Bronchial epithelial cell (primary cell): ENCODE measurements at regions not wholly inside any gene's neighbourhood (a gene's known extent, or its start where the extent isn't known, plus 50 kb on each side); places are given as distances from the start of the nearest gene placed in this dataset.

Experiments
- DNase-seq: peaks from one replicate; pipeline ENCODE4 v3.0.0-alpha.2; 2010; ENCODE audit warnings: low read depth
- FAIRE-seq: peaks from 2 replicates; lab custom pipeline; 2011; peaks lifted over from hg19 to GRCh38; lab: Jason Lieb, UNC
- H3K27me3 ChIP-seq: 2 replicates; pipeline ENCODE4 v1.5.1; 2011; ENCODE audit warnings: low read length; ENCODE audit not compliant: control insufficient read depth, insufficient read depth
- H3K36me3 ChIP-seq: 2 replicates; pipeline ENCODE4 v1.5.1; 2011; ENCODE audit warnings: low read length; ENCODE audit not compliant: control insufficient read depth, insufficient read depth
- H3K4me3 ChIP-seq: 2 replicates; pipeline ENCODE4 v1.5.1; 2011; ENCODE audit warnings: mild to moderate bottlenecking, low read depth, low read length, control low read depth
- TF ChIP-seq, protein P1 (sequence below): IDR thresholded peaks from 2 replicates; pipeline ENCODE4 v1.5.1; 2011; ENCODE audit warnings: mild to moderate bottlenecking, moderate library complexity, low read length, control low read depth, inconsistent platforms; ENCODE audit not compliant: insufficient read depth, severe bottlenecking

DNA sequence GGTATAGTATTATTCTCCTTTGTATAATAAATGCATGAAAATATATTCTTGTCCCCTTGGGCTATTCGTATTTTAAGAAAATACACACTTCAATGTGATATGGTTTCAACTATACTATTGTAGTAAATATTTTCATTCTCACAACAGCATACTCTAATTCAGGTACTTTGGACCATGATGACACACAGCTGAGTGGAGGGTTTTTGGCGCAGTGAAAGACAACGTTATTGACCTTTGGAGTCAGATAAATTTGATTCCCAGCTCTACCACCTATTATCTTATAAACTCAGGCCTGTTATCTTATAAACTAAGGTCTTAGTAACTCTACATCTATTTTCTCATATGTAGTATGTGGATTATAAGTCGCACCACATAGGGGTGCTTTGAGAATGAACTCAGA is 895.9 kb upstream of the DDX18 start:
- TF ChIP-seq, protein P1, sequence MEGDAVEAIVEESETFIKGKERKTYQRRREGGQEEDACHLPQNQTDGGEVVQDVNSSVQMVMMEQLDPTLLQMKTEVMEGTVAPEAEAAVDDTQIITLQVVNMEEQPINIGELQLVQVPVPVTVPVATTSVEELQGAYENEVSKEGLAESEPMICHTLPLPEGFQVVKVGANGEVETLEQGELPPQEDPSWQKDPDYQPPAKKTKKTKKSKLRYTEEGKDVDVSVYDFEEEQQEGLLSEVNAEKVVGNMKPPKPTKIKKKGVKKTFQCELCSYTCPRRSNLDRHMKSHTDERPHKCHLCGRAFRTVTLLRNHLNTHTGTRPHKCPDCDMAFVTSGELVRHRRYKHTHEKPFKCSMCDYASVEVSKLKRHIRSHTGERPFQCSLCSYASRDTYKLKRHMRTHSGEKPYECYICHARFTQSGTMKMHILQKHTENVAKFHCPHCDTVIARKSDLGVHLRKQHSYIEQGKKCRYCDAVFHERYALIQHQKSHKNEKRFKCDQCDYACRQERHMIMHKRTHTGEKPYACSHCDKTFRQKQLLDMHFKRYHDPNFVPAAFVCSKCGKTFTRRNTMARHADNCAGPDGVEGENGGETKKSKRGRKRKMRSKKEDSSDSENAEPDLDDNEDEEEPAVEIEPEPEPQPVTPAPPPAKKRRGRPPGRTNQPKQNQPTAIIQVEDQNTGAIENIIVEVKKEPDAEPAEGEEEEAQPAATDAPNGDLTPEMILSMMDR, result no peak
- FAIRE-seq, result no peak
- Histone ChIP-seq H3K36me3 (no peaks in the 10 kb centered on the region), H3K4me3 (no peak overlapping the region), H3K27me3 (no peaks in the 10 kb centered on the region)
- no peak for DNase-seq

DNA sequence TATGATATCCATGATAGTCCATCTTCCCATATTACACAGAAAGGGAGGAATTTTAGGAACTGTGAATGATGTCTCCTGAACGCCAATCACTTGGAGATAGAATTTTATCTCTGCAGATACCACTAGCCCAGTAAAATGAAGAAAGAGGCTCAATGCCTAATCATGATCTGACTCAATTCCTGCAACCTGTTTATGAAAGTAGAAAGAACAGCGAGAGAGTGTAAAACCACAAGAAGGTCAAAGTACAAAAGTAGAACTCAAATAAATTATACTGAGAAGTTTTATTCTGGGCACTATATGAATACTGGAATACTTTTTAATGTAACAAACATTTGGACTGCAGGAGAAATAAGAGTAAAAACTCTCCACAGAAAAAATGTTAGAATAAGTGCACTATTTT is 892.1 kb upstream of the DDX18 start:
- no peak for DNase-seq
- FAIRE-seq, result no peak
- TF ChIP-seq, protein P1, result no peak
- H3K36me3 ChIP-seq, result no peaks in the 10 kb centered on the region
- H3K4me3 ChIP-seq, result no peak overlapping the region
- no peaks in the 10 kb centered on the region for H3K27me3 ChIP-seq

DNA sequence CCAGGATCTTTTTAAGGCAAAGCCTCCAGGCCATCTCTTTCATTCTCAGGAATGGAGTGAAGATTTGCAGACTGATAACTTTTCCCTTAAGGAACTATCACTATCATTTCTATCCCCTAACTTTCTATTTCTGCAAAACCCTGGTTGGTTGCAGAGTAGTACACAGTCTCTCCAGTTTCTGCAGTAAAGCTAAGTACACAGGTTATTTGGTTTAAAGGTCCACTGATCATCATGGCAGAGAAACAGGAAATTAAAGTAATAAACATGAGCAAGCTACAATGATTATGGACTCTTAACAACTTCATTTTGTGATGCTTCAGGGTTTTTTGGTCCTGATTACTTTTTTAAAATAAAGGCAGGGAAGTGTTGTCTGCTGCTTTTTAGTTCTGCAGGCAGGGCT is 890.0 kb upstream of the DDX18 start:
- TF ChIP-seq, protein P1, result no peak
- no peak overlapping the region for H3K4me3 ChIP-seq
- H3K27me3 ChIP-seq, result no peaks in the 10 kb centered on the region
- DNase-seq (no peak), FAIRE-seq (no peak)
- no peaks in the 10 kb centered on the region for H3K36me3 ChIP-seq

DNA sequence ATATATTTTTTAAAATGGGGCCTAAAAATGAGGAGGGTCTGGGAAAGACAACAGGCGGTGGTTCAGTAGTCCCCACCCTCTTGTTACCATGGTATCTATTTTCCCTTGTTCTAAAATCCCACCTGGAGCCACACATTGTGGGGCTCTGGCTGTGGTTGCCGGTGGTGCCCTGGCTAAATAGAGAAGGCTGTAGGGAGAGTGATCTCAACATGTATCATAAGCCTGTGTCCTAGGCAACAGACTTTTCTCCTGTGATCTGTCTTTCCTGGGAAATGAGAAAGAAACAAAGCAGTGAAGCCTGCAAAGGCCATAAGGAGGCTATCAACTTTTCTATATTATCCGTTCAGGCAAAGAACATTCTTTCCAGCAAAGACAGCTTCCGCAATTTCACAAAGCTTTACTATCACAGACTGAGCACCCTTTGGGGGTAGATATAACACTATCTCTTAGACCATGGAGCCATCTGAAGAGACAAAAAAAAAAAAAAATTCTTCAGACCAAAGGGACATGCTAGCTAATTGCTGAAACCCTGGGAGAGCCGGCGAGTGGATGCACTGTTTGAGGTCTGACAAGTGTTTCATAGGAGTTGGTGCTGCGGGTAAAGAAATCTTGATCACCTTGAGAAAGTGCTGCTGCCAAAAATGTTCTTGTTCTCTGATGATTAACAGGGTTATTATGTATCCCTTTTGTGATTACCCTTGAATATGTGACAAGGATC is 879.2 kb upstream of the DDX18 start:
- FAIRE-seq (no peak), DNase-seq (no peak)
- Histone ChIP-seq H3K4me3 (no peak overlapping the region), H3K36me3 (no peaks in the 10 kb centered on the region), H3K27me3 (no peaks in the 10 kb centered on the region)
- TF ChIP-seq, protein P1, result no peak

DNA sequence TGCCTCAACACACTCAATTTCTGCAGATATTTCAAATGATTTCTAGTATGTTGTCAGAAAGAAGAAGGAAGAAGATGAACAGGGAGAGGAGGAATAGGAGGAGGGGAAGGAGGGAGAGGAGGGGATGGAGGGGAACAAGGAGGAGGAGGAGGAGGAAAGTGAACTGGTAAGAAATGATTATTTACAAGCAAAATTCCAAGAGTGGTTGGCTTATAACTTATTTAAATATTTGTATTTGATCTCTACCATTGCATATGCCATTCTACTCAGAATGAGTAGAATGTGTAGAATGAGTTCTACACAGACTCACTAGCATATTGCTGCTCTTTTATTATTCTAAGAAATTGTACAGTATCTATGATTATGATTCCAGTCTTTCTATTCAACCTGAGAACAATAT is 866.2 kb upstream of the DDX18 start:
- DNase-seq (no peak), FAIRE-seq (no peak)
- H3K36me3 ChIP-seq, result no peaks in the 10 kb centered on the region
- H3K27me3 ChIP-seq, result no peaks in the 10 kb centered on the region
- TF ChIP-seq, protein P1, result no peak
- no peak overlapping the region for H3K4me3 ChIP-seq

DNA sequence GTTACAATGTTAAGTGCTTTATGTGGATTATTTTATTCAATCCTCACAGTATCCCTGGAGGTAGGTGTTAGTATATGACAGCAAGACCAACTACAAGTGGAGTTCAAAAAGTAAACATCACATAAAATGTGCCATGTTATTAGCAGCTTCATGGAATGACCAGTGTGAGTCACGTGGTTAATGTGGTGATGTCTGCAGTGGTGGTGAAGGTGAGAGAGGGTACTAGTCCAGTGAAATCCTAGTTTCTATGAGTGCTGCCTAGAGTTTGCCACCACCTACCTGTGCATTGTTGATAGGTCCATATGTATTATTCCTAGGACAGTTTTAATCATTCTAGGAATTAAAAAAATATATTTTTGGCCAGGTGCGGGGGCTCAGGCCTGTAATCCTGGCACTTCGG is 865.2 kb upstream of the DDX18 start:
- Histone ChIP-seq H3K27me3 (no peaks in the 10 kb centered on the region), H3K36me3 (no peaks in the 10 kb centered on the region), H3K4me3 (no peak overlapping the region)
- TF ChIP-seq, protein P1, result no peak
- FAIRE-seq (no peak), DNase-seq (no peak)
